Effector CD4-positive, alpha-beta T cell (primary cell): ENCODE measurements at regions not wholly inside any gene's neighbourhood (a gene's known extent, or its start where the extent isn't known, plus 50 kb on each side); places are given as distances from the start of the nearest gene placed in this dataset.
"Not testable (repeated sequence)": the region's sequence is repeated elsewhere in the genome, so short reads cannot be mapped to it uniquely, and the experiment has no call there.

ENCODE experiments used
- DNase-seq: peaks from one replicate; pipeline ENCODE4 v3.0.0-alpha.2; 2020

DNA sequence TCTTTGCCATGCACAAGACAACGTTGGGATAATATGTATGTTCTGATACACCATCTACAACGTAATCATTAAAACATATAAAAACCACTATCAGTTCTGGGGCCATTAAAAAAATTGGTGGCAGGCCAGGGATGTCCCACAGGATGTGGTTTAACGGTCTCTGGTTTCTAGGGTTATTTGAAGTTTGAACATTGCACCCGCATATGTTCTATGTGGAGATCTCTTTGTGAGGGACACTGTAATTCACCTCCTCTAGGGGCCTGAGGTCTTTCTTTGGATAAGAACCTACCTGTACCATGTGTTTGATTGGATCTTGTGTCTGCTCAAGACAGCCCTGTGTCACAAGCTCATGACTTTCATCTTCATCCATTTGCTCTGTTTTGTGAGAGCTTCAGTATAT, 73.2 kb downstream of the GGTLC2 start:
- DNase-seq, result no peak

DNA sequence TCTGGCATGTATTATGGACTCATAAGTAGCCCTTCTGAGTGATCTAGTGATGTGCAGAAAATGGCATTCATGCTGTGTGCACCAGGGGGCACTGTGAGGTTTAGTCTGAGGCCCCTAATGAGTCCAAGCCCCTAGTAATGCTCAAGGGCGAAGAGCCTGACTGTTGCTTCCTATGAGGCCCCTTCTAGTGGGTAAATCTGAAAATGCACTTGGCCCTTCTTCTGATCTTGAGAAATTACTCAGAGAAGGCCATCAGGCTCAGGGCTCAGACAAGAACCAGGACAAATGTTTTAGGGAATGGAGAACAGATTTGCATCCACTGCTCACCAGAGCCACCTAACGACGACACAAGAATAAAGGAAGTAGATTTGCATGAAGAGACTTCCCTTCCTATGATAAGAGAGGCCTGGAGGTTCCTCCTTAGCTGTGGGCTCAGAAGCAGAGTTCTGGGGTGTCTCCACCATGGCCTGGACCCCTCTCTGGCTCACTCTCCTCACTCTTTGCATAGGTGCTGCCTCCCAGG, 75.8 kb downstream of the GGTLC2 start:
- peak; percentile 14 for DNase-seq

DNA sequence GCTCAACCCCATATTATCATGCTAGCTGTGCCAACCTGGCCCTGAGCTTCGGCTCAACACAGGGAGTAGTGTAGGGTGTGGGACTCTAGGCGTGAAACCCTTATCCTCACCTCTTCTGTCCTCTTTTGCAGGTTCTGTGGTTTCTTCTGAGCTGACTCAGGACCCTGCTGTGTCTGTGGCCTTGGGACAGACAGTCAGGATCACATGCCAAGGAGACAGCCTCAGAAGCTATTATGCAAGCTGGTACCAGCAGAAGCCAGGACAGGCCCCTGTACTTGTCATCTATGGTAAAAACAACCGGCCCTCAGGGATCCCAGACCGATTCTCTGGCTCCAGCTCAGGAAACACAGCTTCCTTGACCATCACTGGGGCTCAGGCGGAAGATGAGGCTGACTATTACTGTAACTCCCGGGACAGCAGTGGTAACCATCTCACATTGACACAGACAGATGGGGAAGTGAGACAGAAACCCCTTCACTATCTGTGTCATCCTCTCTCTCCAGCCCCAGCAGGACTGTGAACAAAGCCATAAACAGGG, 76.4 kb downstream of the GGTLC2 start:
- DNase-seq, result no peak

DNA sequence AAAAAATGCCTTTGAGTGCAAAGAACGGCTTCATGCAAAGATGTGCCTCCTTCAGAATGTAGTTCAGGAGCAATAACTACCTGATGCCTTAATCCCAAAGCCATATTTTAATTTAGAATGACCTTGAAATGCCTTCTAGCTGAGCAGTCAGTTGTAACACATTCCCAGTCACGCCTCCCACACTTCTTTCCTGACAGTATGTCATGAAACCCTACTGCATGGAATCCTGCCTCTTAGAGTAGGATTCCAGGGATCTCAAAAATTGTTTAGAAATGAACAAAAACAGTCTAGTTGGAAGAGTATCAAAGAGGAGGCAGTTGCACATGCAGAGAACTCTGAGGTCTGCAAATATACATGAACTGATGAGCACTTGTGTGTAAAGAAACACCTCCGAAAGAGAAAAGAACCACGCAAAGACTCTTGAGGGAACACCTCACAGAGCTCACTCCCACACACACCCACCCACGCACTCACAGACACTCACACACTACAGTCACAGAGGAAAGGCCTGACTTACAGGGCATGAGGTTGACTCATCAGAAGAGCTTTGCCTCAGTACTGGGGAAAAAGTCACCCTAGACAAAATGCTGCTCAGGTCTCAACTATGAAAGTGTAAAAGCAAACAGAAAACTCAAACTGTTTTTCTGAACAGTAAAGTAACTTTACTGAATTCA, 77.4 kb downstream of the GGTLC2 start:
- no peak for DNase-seq

DNA sequence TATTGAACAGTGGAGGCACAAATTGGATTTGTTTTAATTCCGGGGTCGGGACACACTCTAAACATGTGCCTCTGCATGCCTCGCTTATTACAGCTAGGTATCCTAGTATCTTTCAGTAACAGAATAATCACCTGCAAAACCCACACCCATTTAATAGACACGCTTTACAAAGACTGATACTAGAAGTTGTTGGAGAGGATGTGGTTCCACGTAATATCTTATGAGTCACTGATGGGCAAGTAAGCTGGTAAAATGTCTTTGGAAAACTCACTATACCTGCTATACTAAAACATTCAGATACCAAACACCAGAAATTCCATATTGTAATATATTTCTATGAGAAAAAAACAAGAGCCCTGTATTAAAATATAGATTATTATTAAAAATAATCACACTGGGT, 84.0 kb downstream of the GGTLC2 start:
- DNase-seq, result no peak

DNA sequence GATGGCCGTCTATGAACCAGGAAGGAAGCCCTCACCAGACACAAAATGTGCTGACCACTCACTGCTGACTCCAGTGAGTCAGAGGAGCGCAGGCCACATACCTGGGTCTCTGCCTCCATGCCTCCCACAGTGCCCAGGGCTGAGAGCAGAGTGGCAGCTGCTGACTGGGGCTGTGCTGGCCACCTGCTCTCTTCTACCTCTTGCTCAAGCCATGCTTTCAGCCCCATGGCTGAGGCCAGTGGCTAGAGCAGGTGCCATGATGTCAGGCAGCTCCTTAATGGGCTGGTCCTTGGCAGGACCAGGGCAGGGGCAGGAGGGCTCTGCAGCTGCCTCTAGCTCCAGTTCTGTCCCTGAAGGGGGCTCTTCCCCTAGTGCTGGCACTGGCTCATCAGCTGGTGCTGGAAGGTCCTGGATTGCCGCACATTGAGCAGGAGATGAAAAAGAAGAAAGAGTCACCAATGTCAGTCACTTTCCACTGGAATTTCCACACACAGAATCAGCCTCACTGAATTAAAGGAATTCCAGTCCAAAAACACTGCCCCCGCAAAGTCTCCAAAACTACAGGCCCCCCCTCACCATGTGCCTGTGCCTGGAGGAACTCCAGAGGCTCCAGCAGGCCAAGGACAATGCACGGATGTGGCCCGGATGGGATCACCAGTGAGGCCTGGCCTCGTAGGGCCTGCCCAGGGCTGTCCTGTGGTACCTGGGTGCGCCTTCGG, 86.4 kb downstream of the GGTLC2 start:
- DNase-seq, result no peak

DNA sequence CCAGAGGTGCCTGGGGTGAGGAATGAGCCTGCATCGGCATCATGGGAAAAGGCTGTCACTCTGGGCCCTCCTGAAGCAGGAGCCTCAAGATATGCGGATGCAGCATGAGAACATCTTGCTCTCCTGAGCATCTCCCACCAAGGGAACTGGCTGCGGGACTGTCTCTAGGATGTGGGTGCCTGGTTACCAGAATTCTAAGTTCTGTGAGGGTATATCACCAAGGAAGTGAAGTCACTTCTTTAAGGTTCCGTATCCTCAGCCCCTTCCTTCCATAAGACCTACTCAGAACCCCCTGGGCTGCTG, 86.9 kb downstream of the GGTLC2 start:
- no peak for DNase-seq

DNA sequence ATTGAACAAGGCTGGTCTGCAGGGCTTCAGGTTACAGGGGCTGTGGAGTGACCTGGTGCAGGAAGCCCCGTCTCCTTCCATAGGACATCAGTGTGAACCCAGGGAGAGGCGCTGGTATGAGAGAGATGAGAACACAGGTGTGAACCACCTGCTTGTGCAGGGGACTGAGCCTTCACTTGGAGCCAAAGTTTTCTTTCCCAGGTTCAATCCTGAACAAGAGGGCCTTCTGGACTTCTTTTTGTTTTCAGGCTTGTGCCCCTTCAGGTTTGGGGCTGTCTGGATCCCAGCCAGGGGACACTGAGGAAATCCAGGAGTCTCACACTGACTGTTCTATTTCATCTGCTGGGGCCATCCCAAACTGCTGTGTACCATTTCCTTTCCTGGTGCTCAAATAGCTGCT, 88.6 kb downstream of the GGTLC2 start:
- DNase-seq, result not testable (repeated sequence)

DNA sequence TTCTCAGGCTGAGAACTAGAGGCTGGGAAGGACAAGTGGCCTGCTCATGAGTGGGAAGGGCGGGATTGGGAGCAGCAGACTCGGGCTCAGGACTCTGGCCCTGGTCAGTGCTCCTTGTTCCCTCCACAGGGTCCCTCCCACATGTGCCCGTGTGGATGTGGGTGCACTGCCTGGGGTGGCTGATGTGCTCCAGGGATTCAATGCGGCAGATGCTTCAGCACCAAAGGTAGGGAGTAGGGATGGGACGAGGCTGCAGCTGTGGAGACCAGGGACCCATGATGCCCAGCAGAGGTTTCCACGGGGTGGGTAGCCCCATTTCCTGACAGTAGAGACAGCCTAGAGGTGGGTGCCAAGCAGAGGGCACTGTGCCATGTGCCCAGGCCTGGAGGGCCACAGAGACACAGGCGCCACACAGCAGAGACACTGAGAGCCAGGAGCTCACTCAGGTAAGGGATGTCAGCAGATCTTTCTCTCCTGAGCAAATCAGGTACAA, 89.5 kb downstream of the GGTLC2 start:
- no peak for DNase-seq

DNA sequence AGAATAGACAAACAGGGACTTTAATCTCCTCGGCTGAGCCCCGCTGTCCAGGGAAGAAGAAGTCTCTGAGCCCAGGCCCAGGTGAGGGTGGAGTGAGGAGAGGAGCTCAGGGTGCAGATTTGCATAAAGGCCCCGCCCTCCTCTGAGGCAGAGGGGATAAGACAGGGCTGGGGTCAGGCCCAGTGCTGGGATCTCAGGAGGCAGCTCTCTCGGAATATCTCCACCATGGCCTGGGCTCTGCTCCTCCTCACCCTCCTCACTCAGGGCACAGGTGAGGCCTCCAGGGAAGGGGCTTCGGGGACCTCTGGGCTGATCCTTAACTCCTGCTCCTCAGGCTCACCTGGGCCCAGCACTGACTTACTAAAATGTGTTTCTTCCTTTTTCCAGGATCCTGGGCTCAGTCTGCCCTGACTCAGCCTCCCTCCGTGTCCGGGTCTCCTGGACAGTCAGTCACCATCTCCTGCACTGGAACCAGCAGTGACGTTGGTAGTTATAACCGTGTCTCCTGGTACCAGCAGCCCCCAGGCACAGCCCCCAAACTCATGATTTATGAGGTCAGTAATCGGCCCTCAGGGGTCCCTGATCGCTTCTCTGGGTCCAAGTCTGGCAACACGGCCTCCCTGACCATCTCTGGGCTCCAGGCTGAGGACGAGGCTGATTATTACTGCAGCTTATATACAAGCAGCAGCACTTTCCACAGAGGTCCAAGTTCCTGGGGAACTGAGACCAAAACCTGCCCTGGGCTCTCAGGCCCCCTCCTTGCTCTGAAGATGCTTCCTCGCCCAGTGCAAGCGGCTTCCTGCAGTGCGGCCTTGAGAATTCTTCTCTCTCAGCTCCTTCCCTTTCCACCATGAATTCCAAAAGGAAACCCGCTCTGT, 90.2 kb downstream of the GGTLC2 start:
- not testable (repeated sequence) for DNase-seq

DNA sequence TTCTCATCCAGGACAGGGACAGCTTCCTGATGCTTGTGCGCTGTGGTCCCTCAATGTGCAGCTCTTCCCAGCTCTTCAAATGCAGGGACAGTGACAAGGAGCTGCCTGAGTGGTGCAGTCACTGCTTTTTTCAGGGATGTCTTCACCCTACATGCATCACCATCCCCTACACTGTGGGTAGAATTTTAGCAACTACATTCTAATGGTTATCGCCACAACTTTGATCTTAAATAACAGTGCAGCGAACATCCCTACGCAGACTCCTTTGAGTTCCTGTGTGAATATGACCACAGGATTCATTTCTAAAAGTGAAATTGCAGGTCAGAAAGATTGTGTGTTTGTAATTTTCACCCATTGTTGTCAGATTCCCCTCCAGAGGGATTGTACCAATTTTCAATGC, 90.9 kb downstream of the GGTLC2 start:
- DNase-seq, result not testable (repeated sequence)

DNA sequence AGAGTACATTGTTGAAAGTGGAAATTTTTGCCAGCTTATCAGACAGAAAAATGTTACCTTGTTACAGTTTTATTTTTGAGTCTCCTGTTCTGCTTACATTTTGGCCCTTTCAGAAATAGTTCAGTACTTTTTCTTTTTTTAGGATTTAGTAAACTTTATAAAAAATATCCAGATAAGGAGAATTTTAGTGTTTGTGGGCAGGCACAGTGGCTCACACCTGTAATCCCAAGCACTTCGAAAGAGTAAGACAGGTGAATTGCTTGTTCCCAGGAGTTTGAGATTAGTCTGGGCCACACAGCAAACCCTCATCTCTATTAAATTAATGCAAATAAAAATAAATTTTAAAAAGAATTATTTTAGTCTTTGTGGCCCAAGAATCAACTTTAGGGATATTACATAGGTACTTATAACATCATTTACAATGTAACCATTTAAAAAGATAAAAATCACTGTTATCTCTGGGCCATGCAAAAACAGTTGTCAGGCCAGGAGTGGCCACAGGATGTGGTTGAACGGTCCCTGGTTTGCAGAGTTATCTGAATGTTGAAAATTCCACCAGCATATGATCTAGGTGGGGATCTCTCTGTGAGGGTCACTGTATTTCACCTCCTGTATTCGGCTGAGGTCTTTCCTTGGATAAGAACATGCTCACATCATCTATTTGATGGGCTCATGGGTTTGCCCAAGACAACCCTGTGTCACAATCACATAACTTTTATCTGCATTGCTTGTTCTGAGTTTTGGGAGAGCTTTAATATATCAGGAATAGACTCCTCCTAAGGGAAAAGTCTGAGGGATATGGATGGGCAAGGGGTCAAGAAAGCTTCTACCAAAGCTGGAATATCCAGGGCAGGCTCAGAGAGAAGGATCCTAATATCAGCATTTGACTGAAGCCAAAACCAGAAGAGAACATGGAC, 91.5 kb downstream of the GGTLC2 start:
- no peak for DNase-seq

DNA sequence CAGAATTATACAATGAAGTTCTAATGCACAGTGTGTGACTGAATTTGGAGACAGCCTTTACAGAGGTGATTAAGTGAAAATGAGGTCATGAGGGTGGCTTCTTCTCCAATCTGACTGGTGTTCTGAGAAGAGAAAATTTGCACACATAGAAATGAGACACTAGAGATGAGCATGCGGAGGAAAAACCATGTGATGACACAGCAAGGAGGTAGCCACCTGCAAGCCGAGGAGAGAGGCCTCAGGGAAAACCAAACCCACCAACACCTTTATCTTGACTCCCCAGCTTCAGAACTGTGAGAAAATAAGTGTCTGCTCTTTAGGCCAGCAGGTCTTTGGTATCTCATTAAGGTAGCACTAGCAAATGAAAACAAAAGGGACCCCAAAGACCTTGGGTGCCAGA, 93.2 kb downstream of the GGTLC2 start:
- no peak for DNase-seq

DNA sequence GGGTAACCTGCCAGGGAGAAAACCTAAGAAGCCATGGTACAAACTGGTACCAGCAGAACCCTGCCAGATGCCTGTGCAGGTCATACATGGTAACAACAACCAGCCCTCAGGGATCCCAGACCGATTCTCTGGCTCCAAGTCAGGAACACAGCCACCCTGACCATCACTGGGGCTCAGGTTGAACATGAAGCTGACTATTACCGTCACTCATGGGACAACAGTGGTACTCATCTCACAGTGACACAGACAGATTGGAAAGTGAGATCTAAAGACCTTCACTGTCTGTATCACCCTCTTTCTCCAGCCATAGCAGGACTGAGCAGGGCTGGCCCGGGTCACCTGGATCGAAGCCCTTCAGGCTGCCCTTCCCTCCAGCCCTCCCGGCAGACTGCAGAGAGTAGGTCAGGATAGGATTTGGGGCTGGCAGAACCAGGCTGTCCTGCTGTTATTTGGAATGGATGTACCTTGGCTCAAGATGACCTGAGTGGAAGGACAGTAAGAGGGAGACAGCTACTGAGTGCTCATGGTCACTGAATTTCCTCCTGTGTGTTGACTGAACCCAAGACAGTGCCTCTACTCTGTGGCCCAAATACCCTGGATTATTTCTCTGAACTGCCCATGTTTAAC, 94.7 kb downstream of the GGTLC2 start:
- DNase-seq, result no peak

DNA sequence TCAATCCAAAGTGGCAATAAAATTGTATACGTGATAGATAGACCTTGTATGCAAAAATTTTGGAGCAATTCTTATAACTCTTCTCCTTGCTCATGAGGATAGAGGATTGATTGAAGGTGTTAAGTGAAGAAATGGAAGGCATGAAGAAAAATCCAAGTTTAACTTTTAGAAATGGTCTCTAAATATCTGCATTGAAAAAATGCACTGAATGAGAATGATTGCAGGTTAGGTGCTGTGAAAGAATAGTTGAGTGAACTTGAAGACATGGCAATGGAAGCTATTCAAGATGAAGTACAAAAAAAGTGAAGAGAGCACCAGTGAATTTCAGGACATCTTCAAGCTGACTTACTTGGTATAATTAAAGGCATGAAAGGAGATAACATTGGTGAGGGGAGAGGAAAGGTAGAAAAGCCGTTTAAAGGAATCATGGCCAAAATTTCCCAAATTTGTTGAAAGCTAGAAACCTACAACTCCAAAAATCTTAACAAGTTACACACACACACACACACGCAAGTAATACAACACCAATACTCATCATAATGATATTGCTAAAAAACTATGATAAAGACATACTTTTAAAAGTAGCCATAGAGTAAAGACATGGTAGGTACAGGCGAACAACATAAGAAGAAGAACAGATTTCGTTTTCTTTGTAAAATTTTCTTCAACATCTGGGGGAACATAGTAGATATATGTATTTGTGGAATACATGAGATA, 96.3 kb downstream of the GGTLC2 start:
- DNase-seq, result no peak

DNA sequence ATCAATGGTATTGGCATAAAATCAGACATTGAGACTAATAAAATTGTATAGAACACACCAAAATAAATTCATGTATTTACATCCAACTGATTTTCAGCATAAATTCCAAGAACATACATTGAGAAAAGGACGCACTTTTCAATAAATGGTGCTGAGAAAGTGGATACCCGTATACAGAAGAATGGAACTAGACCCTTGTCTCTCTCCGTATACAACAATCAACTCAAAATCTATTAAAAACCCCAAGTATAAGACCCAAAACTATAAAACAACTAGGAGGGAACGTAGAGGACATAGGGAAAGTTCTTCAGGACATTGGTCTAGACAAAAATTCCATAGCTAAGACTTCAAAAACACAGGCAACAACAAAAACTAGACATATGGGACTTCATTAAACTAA, 97.4 kb downstream of the GGTLC2 start:
- DNase-seq, result no peak

DNA sequence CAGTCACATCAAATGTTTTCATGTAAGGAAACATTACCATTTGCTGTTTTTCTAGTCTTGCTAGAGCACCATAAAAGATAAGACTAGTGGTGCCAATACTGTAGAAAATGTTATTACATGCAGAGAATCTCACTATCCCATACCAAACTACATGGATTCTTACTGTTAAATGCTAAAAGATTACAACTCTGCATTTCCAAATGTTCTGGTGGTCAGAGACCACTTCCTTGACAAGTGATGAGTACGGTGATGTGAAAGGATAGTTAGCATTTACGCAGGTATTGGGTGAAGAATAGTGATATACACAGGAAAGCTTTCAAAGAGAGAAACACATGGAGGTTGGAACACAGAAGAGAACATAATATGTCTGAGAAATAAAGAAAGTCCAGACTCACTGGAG, 98.2 kb downstream of the GGTLC2 start:
- no peak for DNase-seq

DNA sequence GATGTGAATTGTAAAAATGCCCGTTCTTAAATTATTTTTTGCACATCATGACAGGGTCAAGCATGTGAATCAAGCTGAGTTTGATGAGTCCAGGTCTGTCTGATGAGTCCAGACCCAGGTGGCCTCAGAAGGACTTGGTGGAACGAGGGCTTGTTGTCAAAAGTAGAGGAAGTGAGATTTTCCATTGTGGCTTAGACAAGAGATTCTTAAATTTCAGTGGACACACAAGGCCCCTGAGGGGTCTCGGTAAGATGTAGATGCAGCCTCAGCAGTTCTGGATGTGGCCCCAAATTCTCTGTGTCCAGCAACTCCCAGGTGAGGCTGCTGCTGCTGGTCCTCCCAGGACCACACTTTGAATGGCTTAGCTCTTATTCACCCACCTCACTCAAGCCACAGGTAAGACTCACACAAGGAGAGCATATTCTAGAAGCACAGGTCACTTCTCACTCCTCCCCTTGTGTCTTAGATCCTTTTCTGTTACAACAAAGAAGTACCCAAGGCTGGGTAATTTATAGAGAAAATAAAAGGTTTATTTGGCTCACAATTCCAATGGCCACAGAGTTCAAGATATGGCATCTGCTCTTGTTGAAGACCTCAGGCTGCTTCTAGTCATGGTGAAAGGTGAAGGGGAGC, 98.8 kb downstream of the GGTLC2 start:
- DNase-seq, result no peak

DNA sequence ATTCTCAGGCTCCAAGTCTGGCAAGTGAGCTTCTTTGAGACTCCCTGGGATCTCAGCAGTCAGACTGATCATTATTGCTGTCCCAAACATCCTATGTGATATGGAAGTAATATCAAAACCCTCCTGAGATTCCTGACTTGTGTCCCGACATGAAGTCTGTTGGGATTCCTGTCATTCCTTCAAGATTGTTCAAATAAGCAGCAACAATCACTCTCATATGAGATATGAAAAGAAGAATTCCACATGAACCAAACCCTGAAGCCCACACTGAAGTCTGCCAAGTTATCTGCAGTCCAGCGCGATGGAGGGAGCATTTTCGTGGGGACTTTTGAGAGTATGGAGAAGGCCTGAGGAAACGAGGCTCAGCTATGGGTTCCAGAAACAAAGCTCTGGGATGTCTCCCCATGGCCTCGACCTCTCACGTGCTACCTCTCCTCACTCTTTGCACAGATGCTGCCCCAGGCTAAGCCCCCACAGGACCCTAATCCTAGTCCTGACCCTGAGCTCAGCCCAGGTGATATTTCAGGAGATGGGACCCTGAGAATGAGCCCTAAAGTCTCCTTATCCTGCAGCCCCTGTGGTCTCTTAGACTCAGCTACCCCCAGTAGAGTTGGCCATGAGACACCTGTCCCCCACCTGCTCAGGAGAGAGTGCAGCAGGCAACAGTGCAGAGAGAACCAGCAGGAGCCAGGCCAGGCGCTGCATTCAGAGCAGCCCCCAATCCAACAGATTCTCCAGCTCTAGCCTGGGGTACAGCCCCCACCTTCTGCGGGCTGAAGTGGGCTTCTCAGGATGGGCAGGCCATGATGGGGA, 100.2 kb downstream of the GGTLC2 start:
- no peak for DNase-seq
